Kasumi-1 (cell line): ENCODE measurements at regions not wholly inside any gene's neighbourhood (a gene's known extent, or its start where the extent isn't known, plus 50 kb on each side); places are given as distances from the start of the nearest gene placed in this dataset.
A peak's percentile ranks its signal among the peaks of the same experiment; 100 is the strongest.

Experiments
- DNase-seq, 2 experiments: peaks; one replicate each; lab custom pipeline; 2025; lab: John Stamatoyannopoulos, UW

DNA sequence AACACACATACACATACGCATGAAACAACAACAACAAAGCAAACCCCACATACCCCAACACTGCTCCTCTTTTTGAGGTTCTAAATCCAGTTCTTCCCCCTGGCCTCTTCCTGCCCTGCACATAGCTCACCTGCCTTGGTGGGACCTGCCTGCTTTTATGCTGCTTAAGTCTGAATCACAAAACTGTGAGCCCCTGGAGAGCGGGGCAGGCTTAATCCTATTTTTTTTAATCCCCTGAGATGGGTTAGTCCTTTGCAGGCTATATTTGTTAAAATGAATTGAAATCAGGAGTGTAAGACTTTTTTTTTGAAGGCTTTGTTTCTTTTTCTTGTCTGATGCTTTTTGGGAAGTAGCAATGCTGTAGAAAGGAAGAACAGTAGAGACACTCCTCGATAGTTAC is 84.6 kb upstream of the MAX start:
- no peak for DNase-seq

DNA sequence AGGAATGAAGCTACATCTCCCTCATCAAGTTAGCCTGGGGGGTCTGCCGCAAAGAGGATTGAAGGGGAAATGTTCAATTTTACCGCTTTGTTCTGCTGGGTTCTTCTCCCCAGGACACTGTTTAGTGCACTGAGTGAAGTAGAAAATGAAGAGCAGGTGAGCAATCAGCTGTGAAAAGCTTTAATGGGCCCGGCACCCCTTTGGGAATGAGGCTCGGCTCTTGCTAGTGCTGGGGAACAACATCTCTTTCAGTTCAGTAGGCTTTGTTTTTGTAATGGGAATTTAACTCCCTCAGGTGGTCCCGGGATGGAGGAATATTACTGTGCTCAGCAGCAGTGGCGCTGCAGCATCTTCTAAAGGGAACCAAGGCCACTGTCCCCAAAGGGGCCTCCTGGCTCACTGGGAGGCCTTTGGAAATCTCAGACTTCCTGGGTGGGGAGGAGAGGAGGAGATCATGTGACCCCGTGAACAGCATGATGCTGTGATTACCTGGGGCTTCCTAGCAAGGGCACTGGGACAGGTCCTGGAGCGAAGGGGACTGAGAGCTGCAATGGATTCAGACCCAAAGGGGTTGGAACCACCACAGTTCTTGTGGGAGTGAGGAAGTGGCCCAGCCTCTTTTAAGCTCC is 85.2 kb upstream of the MAX start:
- DNase-seq, result no peak

DNA sequence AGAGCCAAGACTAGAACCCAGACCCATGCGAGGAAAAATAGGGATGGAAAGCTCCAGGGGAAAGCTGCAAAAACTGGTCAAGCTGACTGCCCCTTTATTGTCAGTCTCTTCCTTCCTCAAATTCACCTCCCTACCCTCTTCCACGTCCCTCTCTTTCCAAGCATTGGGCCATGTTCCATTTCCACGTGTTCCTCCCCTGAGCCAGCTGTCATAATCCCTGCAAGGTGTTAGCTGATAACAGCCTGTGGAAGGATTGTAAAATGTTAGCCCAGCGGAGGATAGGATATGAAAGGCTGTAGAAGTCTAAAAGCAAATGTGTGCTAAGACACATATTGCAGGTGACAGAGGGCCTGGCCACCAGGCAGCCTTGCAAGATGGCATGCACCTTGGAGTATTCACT is 88.0 kb upstream of the MAX start:
- no peak for DNase-seq

GRCh38 chr14:65191716-65192115 is 89.4 kb upstream of the MAX start:
- DNase-seq, result no peak

GRCh38 chr14:65192686-65193085 is 90.4 kb upstream of the MAX start:
- no peak for DNase-seq

DNA sequence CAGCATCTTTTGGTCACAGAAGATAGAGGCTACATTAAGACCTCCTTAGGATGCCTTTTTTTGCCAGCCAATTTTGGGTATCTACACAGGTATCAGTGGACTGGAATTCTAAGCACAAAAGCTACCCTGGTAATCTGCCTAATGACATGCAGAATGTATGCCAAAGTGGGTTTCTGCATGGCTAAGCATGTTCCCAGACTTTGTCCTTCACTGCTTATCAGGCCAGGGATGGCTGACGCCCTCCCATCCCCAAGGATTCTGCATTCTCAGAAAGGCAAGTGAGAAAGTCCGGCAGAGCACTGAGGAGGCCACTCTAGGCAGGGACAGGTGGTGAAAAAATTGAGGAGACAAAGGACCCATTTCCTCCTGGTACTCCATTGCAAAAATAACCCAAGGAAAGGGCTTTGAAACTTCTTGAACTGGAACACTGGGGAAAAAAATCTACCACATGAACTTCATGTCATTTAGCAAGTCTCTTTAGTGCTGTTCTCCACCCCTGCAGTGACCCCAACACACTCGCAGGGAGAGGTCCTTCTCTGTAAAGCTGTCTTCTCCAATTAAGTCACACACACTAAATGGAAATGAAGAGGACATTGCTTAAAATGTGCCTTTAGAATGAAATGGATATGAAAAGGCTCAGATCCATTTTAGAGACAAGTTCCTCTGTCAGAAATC is 91.7 kb upstream of the MAX start:
- no peak for DNase-seq

DNA sequence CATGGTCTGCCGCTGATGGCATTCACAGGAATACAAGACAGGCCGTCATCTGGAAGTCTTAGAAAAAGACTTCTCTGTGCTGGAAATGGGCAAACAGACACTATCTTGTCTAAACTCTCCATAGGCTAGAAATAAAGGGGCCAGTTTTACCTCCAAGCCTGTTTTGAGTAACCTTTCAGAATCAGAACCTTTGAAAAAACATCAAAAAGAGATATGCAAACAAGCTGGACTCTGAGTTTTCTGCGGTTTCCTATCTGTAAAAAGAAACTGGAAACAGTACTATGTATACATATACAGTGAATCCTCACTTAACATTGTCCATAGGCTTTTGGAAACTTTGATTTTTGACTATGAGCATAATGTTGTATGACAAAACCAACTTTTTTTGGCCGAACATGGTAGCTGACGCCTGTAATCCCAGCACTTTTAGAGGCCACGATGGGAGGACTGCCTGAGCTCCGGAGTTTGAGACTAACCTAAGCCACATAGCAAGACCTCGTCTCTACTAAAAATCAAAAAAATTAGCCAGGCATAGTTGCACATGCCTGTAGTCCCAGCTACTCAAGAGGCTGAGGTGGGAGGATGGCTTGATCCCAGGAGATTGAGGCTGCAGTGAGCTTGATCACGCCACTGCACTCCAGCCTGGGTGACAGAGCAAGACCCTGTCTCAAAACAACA is 92.9 kb upstream of the MAX start:
- no peak for DNase-seq

- DNase-seq, result no peak
Measured at GRCh38 chr14:65198346-65198745, 96.0 kb upstream of the MAX start.

- no peak for DNase-seq
Measured at GRCh38 chr14:65200454-65200853, 98.1 kb upstream of the MAX start.

DNA sequence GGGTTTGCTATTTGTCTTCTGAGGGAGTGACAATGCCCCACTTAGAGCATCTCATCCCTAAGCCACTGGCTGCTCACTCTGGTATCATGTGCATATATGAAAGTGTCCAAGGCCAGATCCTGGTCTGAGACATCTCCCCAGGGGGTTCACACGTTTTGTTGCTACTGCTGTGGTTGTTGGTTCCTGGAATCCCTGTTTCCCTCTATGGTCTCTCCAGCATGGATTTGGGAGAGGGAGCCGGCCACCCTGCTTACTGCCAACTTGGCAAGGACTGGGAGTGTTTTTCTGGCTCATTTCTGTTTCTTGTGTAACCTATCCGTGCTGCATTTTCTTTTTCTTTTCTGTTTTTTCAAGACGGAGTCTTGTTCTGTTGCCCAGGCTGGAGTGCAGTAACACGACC is 101.3 kb upstream of the MAX start:
- DNase-seq, result no peak

DNA sequence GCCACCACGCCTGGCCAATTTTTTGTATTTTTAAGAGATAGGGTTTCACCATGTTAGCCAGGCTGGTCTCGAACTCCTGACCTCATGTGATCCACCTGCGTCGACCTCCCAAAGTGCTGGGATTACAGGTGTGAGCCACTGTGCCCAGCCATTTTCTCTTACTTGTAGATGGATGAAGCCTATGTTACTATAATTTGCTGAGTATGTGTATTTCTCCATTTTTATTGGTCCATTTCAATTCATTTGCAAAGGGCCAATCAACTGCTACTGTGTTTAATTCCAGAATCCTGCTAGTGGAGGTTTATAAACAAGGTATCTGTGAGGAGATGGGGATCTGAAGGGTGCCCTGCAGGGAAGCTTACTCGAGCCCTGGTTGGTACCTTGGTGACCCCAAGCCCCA is 101.7 kb upstream of the MAX start:
- no peak for DNase-seq

DNA sequence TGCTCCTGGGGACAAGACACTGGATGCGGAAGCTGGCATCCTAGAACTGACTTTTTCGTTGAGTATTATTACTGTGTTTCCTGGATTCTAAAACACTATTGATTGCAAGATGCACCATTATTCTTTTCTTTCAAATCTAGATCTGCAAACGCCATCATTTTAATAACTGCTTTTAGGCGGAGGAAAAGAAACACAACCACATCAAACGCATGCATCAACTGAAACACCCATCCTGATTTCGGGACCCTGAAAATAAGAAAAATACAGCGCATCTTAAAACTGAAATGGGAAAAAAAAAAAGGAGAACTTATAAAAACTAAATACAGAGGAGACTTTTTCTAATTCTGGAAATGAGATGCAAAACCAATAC is 103.7 kb upstream of the MAX start:
- DNase-seq, result no peak

DNA sequence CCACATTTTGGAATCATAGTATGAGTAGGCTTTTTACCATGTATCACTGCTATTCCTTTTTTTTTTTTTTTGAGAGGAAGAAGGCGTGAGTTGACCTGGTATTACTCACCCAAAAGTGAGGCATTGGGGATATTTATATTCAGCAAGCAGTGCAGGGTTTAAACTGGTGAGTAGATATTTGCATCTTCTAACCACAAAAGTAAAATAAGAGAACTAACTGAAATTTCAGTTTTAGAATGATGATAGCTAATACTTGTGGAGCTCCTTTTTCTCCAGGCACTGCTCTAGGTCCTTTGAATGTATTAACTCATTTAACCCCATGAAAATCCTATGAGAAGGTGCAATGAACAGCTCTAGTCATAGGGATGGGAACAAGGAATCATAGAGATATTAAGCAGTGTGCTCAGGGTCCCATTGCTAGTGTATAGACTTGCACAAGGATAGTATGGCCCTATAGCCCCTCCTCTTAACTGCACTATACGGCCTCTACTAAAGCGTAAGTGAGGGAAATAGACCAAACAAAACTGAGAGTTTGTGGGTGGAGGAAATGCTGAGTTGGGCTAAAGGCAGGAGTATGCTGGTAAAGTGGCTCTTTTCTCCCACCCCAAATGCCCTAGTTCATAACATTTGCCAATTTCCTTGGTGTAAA is 104.3 kb upstream of the MAX start:
- DNase-seq, result peak in 1 of 2 experiments; percentile 37

DNA sequence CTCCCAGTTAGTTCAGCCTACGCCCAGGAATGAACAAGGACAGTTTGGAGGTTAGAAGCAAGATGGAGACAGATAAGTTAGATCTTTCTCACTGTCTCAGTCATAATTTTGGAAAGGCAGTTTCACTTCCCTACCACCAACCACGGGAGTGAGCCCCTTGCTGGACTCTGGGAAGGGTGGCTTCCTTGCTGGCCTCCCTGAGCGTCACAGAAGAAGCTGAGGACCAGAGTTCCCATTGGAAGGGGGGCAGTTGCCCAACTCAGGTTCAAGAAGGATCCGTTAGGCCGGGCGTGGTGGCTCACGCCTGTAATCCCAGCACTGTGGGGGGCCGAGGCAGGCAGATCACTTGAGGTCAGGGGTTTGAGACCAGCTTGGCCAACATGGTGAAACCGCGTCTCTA is 106.2 kb upstream of the MAX start:
- no peak for DNase-seq

- DNase-seq, result peak; percentile 16 to 51
Measured at GRCh38 chr14:65210118-65210821, 108.0 kb upstream of the MAX start.

- DNase-seq, result no peak
Measured at GRCh38 chr14:65210822-65211182, 108.5 kb upstream of the MAX start.

DNA sequence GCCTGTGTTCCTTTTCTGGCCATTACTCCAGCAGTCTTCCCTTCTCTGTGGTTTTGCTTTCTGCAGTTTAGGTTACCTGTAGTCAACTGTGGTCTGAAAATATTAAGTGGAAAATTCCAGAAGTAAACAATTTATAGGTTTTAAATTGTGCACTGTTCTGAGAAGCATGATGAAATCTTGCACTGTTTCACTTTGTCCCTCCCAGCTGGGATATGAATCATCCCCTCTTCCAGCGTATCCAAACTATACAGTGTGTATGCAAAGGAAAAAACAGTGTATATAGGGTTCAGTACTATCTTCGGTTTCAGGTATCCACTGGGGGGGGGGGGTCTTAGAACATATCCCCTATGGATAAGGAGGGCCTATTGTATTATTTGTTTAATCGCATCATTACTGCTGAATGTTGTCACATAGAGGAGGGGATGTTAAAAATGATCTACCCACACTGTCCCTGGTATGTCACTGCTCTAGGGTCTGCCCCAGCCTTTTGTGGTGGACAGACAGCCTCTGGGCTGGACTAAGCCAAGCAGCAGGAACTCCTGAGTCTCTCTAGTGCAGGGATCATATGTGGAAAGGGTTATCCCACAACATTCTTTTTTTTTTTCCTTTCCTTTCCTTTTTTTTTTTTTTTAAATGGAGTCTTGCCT is 109.1 kb upstream of the MAX start:
- DNase-seq, result no peak

DNA sequence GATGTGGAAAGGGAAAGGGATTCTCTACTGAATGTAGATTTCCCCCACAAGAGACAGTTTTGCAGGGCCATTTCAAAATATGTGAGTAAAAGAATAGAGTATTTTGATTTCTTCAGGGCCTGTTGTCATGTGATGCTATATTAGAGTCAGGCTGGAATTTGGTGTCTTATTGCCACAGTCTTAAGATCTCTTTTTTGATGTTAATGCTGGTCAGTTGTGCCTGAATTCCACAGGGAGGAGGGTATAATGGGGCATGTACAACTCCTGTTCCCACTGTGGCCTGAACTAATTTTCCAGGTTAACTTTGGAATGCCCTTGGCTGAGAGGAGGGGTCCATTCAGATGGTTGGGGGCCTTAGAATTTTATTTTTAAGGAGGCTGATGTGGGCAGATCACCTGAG is 111.0 kb upstream of the MAX start:
- no peak for DNase-seq

GRCh38 chr14:65214741-65215140 is 112.4 kb upstream of the MAX start:
- DNase-seq, result no peak

DNA sequence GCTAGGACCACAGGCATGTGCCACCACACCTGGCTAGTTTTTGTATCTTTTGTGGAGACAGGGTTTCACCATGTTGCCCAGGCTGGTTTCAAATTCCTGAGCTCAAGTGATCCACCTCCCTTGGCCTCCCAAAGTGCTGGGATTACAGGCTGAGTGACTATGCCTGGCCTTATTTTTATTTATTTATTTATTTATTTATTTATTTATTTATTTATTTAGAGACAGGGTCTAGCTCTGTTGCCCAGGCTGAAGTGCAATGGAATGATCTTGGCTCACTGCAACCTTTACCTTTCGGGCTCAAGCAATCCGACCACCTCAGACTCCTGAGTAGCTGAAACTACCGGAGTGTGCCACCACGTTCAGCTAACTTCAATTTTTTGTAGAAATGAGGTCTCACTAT is 117.0 kb upstream of the MAX start:
- DNase-seq, result no peak

GRCh38 chr14:65222440-65222858 is 120.1 kb upstream of the MAX start:
- peak; percentile 23 to 31 for DNase-seq

DNA sequence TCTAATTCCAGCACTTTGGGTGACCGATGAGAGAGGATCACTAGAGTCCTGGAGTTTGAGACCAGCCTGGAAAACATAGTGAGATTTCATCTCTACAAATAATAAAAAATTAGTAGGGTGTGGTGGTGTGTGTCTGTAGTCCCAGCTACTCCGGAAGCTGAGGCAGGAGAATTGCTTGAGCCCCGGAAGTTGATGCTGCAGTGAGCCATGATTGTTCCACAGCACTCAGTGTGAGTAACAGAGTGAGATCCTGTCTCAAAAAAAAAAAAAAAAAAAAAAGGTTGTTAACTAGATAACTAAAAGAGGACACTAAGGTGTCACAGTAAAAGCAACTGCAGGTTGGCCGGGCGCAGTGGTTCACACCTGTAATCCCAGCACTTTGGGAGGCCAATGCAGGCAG is 121.3 kb upstream of the MAX start:
- DNase-seq, result no peak
